Thoracic aorta (tissue), 2 donors: ENCODE measurements at regions not wholly inside any gene's neighbourhood (a gene's known extent, or its start where the extent isn't known, plus 50 kb on each side); places are given as distances from the start of the nearest gene placed in this dataset.

Experiments
- ATAC-seq: fragments of 150-250 bp; one replicate; pipeline ENCODE4 v1.8.0; 2017; ENCODE audit warnings: low read depth; ENCODE audit not compliant: insufficient number of reproducible peaks, low FRiP score
- DNase-seq: peaks from one replicate; pipeline ENCODE4 v3.0.0-alpha.2; 2020; ENCODE audit warnings: low spot score
- H3K27ac ChIP-seq, 2 donors: fragments of 200-600 bp; sonication (generic); 1 replicate in 1 of 2; 2 replicates in 1 of 2; pipeline ENCODE4 v1.5.1; 2016; ENCODE audit warnings: mild to moderate bottlenecking in 2 of 2, moderate library complexity in 2 of 2
- H3K27me3 ChIP-seq: fragments of 200-600 bp; sonication (generic); replicated peaks from 2 replicates; pipeline ENCODE4 v1.6.0; 2016; ENCODE audit warnings: mild to moderate bottlenecking; ENCODE audit not compliant: insufficient read depth
- H3K36me3 ChIP-seq: fragments of 200-600 bp; sonication (generic); one replicate; pipeline ENCODE4 v1.5.1; 2016
- H3K4me1 ChIP-seq, 2 donors: fragments of 200-600 bp; sonication (generic); 1 replicate in 1 of 2; 2 replicates in 1 of 2; pipeline versions ENCODE4 v1.5.1 to v1.6.0; 2016; ENCODE audit warnings: low read depth in 2 of 2, mild to moderate bottlenecking in 1 of 2; ENCODE audit not compliant: control insufficient read depth in 1 of 2
- H3K4me3 ChIP-seq: fragments of 200-600 bp; sonication (generic); 2 replicates; pipeline ENCODE4 v1.5.1; 2016; ENCODE audit warnings: mild to moderate bottlenecking
- H3K9me3 ChIP-seq: fragments of 200-600 bp; sonication (generic); 2 replicates; pipeline ENCODE4 v1.5.1; 2016
- TF ChIP-seq, protein P1 (sequence below): fragments of 200-600 bp; sonication (generic); IDR thresholded peaks from one replicate; pipeline ENCODE4 v1.5.1; 2019; ENCODE audit warnings: antibody characterized with exemption

- Histone ChIP-seq H3K4me3 (no peak overlapping the region), H3K27ac (no peak overlapping the region), H3K9me3 (no peaks in the 10 kb centered on the region), H3K4me1 (no peaks in the 10 kb centered on the region), H3K36me3 (no peaks in the 10 kb centered on the region), H3K27me3 (no peaks in the 10 kb centered on the region)
- TF ChIP-seq, protein P1, sequence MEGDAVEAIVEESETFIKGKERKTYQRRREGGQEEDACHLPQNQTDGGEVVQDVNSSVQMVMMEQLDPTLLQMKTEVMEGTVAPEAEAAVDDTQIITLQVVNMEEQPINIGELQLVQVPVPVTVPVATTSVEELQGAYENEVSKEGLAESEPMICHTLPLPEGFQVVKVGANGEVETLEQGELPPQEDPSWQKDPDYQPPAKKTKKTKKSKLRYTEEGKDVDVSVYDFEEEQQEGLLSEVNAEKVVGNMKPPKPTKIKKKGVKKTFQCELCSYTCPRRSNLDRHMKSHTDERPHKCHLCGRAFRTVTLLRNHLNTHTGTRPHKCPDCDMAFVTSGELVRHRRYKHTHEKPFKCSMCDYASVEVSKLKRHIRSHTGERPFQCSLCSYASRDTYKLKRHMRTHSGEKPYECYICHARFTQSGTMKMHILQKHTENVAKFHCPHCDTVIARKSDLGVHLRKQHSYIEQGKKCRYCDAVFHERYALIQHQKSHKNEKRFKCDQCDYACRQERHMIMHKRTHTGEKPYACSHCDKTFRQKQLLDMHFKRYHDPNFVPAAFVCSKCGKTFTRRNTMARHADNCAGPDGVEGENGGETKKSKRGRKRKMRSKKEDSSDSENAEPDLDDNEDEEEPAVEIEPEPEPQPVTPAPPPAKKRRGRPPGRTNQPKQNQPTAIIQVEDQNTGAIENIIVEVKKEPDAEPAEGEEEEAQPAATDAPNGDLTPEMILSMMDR = no peak
- ATAC-seq (no peak), DNase-seq (no peak)
Measured at GRCh38 chr10:129021594-129022304, 445.3 kb upstream of the MGMT start.

DNA sequence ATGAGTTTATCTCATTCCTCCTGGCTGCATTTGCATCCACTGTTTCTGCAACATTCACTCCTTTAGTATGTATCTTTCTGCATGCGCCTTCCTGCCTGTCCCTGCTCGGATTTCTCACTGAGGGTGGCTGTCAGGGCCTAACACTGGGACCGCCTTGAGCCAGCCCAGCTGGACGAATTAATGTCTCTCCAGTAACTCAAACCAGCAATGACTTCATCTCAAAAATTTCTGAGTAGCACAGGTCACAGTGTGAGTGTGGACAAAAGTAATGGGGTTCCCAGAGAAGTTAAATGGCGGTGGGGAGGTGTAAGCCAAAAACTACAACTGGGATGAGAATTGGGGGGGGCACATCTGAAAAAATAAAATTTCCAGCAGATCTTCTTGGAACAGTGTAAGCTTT lies 444.0 kb upstream of the MGMT start:
- Histone ChIP-seq H3K4me1 (no peaks in the 10 kb centered on the region), H3K4me3 (no peak overlapping the region), H3K27ac (no peak overlapping the region), H3K9me3 (no peaks in the 10 kb centered on the region), H3K27me3 (no peaks in the 10 kb centered on the region), H3K36me3 (no peaks in the 10 kb centered on the region)
- ATAC-seq (no peak), DNase-seq (no peak)
- TF ChIP-seq, protein P1 = no peak

- TF ChIP-seq, protein P1 = no peak
- Histone ChIP-seq H3K27me3 (no peaks in the 10 kb centered on the region), H3K36me3 (no peaks in the 10 kb centered on the region), H3K4me1 (no peaks in the 10 kb centered on the region), H3K4me3 (no peak overlapping the region), H3K9me3 (no peaks in the 10 kb centered on the region), H3K27ac (no peak overlapping the region)
- ATAC-seq (no peak), DNase-seq (no peak)
Measured at GRCh38 chr10:129024046-129024445, 443.0 kb upstream of the MGMT start.

DNA sequence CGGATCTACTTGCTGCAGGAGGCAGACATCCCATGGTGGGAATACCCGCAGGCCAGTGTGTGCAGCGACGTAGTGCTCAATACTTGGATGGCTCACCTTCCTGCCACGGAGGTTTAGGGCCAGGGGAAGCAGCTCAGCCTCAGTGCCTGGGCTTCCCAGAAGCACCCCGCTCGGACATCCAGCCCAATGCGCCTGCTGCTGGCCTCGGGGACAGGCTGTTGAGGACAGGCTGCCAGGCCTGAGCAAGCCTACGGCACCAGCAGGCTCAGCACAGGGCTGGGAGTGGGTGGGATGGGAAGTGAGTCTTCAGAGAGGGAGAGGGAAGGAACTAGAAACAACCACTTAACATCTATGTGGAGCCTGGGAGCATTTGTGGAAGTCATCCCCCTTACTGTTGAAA lies 441.3 kb upstream of the MGMT start:
- H3K4me1 ChIP-seq = no peaks in the 10 kb centered on the region
- H3K27ac ChIP-seq = no peak overlapping the region
- no peaks in the 10 kb centered on the region for H3K9me3 ChIP-seq
- ATAC-seq (no peak), DNase-seq (no peak)
- TF ChIP-seq, protein P1 = no peak
- no peaks in the 10 kb centered on the region for H3K27me3 ChIP-seq
- H3K4me3 ChIP-seq = no peak overlapping the region
- no peaks in the 10 kb centered on the region for H3K36me3 ChIP-seq

- DNase-seq (no peak), ATAC-seq (no peak)
- H3K9me3 ChIP-seq = no peaks in the 10 kb centered on the region
- H3K27me3 ChIP-seq = no peaks in the 10 kb centered on the region
- H3K4me1 ChIP-seq = no peaks in the 10 kb centered on the region
- no peak overlapping the region for H3K4me3 ChIP-seq
- no peak overlapping the region for H3K27ac ChIP-seq
- no peaks in the 10 kb centered on the region for H3K36me3 ChIP-seq
- TF ChIP-seq, protein P1 = no peak
Measured at GRCh38 chr10:129027906-129028305, 439.1 kb upstream of the MGMT start.
